ENCODE measurements at regions not wholly inside any gene's neighbourhood (a gene's known extent, or its start where the extent isn't known, plus 50 kb on each side); places are given as distances from the start of the nearest gene placed in this dataset.

GRCh38 chr13:109885235-109885634 is 98.9 kb upstream of the IRS2 start:
- Histone ChIP-seq H3K4me1 (no peaks in the 10 kb centered on the region), H3K9me3 (peaks cover 0 to 7% (median 3%) of the 10 kb centered on the region in 4 donors), H3K36me3 (no peaks in the 10 kb centered on the region), H3K27ac (no peak overlapping the region), H3K27me3 (no peaks in the 10 kb centered on the region), H3K4me3 (no peak overlapping the region)
- no peak for DNase-seq
- intact Hi-C loops (cut with DNase I; ENCODE audit: low total_unique reads), result no loop called here
- 93 to 96% (median 95%) methylated on average over 4 of the region's 4 CpGs for WGBS, 5 donors
- no peak for TF ChIP-seq CTCF (IDR thresholded peaks at IDR 0.05)
- TF ChIP-seq POLR2A (IDR thresholded peaks at IDR 0.05), result no peak
- TF ChIP-seq POLR2AphosphoS5 (IDR thresholded peaks at IDR 0.05), result no peak
- no peak for TF ChIP-seq EP300 (IDR thresholded peaks at IDR 0.05)

DNA sequence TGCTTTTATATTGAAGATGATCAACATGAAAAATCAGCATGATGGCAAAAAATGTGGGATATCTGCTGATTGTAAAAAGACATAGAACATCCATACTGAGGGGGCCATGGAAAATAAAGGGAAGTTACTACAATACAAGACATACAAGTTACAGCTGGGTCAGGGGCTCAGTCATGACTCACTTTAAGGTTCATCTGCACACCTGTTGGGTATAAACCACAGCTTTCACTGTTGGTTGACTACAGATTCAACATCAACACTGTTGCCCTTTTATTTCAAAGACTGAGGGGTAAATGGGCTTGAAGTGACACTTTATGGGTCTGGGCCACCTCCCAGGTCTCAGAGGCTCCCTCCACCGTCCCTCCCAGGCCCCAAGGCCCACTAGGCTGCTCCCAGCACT is 98.1 kb upstream of the IRS2 start:
- H3K27me3 ChIP-seq, result no peaks in the 10 kb centered on the region
- no peaks in the 10 kb centered on the region for H3K36me3 ChIP-seq
- H3K27ac ChIP-seq, result no peak overlapping the region
- no peaks in the 10 kb centered on the region for H3K4me1 ChIP-seq
- TF ChIP-seq POLR2A (IDR thresholded peaks at IDR 0.05) (no peak), CTCF (IDR thresholded peaks at IDR 0.05) (no peak), POLR2AphosphoS5 (IDR thresholded peaks at IDR 0.05) (no peak), EP300 (IDR thresholded peaks at IDR 0.05) (no peak)
- intact Hi-C loops (cut with DNase I; ENCODE audit: low total_unique reads), result no loop called here
- H3K9me3 ChIP-seq, result peaks cover 0 to 7% (median 3%) of the 10 kb centered on the region in 4 donors
- no peak for DNase-seq
- H3K4me3 ChIP-seq, result no peak overlapping the region
- WGBS, 5 donors, result 50 to 72% (median 56%) methylated on average over 1 of the region's 1 CpG

DNA sequence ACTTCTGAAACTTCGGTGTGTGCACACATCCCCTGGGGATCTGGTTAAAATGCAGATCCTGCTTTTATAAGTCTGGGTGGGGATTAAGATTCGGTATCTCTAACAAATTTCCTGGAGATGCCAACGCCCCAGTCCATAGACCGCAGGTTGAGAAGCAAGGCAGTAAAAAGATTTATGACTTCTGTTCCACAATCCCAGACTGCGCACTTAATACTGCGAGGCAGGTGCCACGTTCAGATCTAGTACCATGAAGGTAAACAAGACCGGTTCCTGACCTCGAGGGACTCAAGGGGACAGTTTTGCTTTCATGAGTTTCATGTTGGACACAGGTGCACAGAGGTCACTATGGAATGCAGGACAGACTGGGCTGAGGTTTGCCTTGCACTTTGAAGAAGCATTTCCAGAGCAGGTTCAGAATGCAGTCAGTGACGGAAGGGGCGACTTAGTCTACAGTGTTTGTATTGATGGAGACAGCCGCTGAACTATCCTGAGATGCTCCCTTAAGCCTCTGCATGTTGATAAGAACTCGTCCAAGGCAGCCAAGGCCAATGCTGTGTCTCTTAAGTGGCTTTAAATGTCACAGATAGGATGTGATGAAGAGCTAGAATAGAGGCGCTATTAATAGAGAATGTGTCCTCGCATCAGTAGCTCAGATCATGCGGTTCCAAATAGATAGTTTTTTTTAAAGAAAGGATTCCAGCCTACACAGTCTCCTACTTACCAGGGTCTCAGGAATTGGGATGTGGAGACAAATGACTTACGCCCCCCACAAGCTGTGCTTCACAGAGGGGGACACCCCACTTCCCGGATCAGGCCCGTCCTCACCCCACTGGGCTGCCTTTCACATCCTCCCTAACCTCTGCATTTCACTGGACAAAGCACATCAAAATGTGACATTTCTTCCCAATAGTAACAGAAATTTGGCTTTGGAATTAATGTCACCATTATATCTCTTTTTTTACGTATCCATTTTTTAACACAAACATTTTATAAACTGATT is 97.1 kb upstream of the IRS2 start:
- H3K27me3 ChIP-seq, result no peaks in the 10 kb centered on the region
- WGBS, 5 donors, result 75 to 83% (median 78%) methylated on average over 20 of the region's 20 CpGs
- no peak for TF ChIP-seq EP300 (IDR thresholded peaks at IDR 0.05)
- TF ChIP-seq POLR2AphosphoS5 (IDR thresholded peaks at IDR 0.05), result no peak
- DNase-seq, result no peak
- intact Hi-C loops (cut with DNase I; ENCODE audit: low total_unique reads), result no loop called here
- H3K27ac ChIP-seq, result no peak overlapping the region
- H3K36me3 ChIP-seq, result no peaks in the 10 kb centered on the region
- H3K9me3 ChIP-seq, result peaks cover 0 to 7% (median 3%) of the 10 kb centered on the region in 4 donors
- no peaks in the 10 kb centered on the region for H3K4me1 ChIP-seq
- no peak overlapping the region for H3K4me3 ChIP-seq

DNA sequence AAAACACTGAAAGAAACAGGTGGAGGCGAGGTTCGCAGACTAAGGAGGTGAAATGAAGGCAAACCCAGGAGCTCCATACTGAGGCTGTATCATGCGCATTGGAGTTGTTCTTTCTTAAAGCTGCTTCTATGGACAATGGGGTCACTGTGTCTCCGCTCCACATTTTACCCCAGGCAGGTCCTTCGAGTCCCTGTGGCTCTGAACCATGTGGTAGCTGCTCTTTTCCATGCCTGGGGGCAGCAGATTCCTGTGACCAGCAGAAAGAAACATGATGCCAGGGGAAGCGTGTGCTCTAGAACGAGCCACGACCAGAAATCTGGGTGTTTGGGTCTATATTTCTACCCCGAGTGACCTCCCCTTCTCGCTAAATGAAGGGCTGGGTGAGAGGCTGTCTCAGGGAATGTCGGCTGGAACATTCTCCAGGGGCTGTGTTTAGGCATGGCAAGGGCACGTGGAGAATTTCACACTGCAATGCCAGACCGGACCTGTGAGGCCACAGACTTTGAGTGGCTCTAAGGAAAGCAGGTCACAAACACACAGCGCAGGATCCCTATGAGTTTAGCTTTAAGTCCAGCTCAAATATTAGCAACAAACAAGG is 95.7 kb upstream of the IRS2 start:
- intact Hi-C loops (cut with DNase I; ENCODE audit: low total_unique reads), result no loop called here
- no peak overlapping the region for H3K27ac ChIP-seq
- peaks cover 0 to 8% (median 0%) of the 10 kb centered on the region in 3 donors for H3K27me3 ChIP-seq
- no peak overlapping the region for H3K4me3 ChIP-seq
- TF ChIP-seq CTCF (IDR thresholded peaks at IDR 0.05) (no peak), POLR2A (IDR thresholded peaks at IDR 0.05) (no peak), EP300 (IDR thresholded peaks at IDR 0.05) (no peak), POLR2AphosphoS5 (IDR thresholded peaks at IDR 0.05) (no peak)
- no peak for DNase-seq
- no peaks in the 10 kb centered on the region for H3K9me3 ChIP-seq
- H3K4me1 ChIP-seq, result no peaks in the 10 kb centered on the region
- 74 to 85% (median 82%) methylated on average over 14 of the region's 14 CpGs for WGBS, 5 donors
- no peaks in the 10 kb centered on the region for H3K36me3 ChIP-seq
